Keratinocyte (primary cell): ENCODE measurements at regions not wholly inside any gene's neighbourhood (a gene's known extent, or its start where the extent isn't known, plus 50 kb on each side); places are given as distances from the start of the nearest gene placed in this dataset.

Experiments
- DNase-seq: peaks from one replicate; pipeline ENCODE4 v3.0.0-alpha.2; 2011; ENCODE audit warnings: low read depth, missing footprints, low spot score
- FAIRE-seq: peaks from 2 replicates; lab custom pipeline; 2011; peaks lifted over from hg19 to GRCh38; lab: Jason Lieb, UNC
- H2AFZ ChIP-seq: 2 replicates; pipeline ENCODE4 v1.6.0; 2012; ENCODE audit warnings: low read length, control low read depth, inconsistent platforms; ENCODE audit not compliant: control insufficient read depth
- H3K27ac ChIP-seq: 2 replicates; pipeline ENCODE4 v1.5.1; 2011; ENCODE audit warnings: low read length; ENCODE audit not compliant: control insufficient read depth, insufficient read depth
- H3K27me3 ChIP-seq: 3 replicates; pipeline ENCODE4 v1.6.0; 2011; ENCODE audit warnings: low read length; ENCODE audit not compliant: control insufficient read depth, insufficient read depth; ENCODE audit errors: extremely low read depth
- H3K36me3 ChIP-seq, 2 experiments: 2 replicates in 1 of 2; 3 replicates in 1 of 2; pipeline ENCODE4 v1.5.1; 2011; ENCODE audit warnings: low read length in 2 of 2, mild to moderate bottlenecking in 1 of 2; ENCODE audit not compliant: control insufficient read depth in 2 of 2, insufficient read depth in 2 of 2; ENCODE audit errors: extremely low read depth in 1 of 2
- H3K4me1 ChIP-seq: 3 replicates; pipeline ENCODE4 v1.5.1; 2011; ENCODE audit warnings: low read length; ENCODE audit not compliant: control insufficient read depth, insufficient read depth; ENCODE audit errors: extremely low read depth
- H3K4me2 ChIP-seq: 3 replicates; pipeline ENCODE4 v1.6.0; 2011; ENCODE audit warnings: low read depth, low read length; ENCODE audit not compliant: control insufficient read depth, insufficient read depth; ENCODE audit errors: extremely low read depth
- H3K4me3 ChIP-seq, 3 experiments: fragments of 200-600 bp in 1 of 3; sonication (generic) in 1 of 3; 2 replicates in 2 of 3; 3 replicates in 1 of 3; pipeline ENCODE4 v1.5.1; 2011 to 2016; ENCODE audit warnings: low read length in 3 of 3, mild to moderate bottlenecking in 3 of 3, control low read depth in 2 of 3, inconsistent platforms in 1 of 3, low read depth in 1 of 3, mixed read lengths in 1 of 3, mixed run types in 1 of 3, moderate library complexity in 1 of 3; ENCODE audit not compliant: control insufficient read depth in 2 of 3, insufficient read depth in 2 of 3; ENCODE audit errors: extremely low read depth in 1 of 3
- H3K79me2 ChIP-seq: 2 replicates; pipeline ENCODE4 v1.6.0; 2012; ENCODE audit warnings: low read length; ENCODE audit not compliant: control insufficient read depth, insufficient read depth
- H3K9ac ChIP-seq: 3 replicates; pipeline ENCODE4 v1.6.0; 2011; ENCODE audit warnings: low read length; ENCODE audit not compliant: control insufficient read depth, insufficient read depth; ENCODE audit errors: extremely low read depth
- H3K9me1 ChIP-seq: 3 replicates; pipeline ENCODE4 v1.6.0; 2011; ENCODE audit warnings: low read length; ENCODE audit not compliant: control insufficient read depth, insufficient read depth; ENCODE audit errors: extremely low read depth
- H3K9me3 ChIP-seq: 2 replicates; pipeline ENCODE4 v1.5.1; 2012; ENCODE audit warnings: low read depth, low read length; ENCODE audit not compliant: control insufficient read depth
- H4K20me1 ChIP-seq: 3 replicates; pipeline ENCODE4 v1.6.0; 2011; ENCODE audit warnings: low read length; ENCODE audit not compliant: control insufficient read depth, insufficient read depth; ENCODE audit errors: extremely low read depth
- EZH2 ChIP-seq: IDR thresholded peaks from one replicate; pipeline ENCODE4 v1.6.1; 2012; ENCODE audit warnings: inconsistent platforms, mild to moderate bottlenecking, low read length, moderate library complexity
- dilution Hi-C: fragments of 300-500 bp; cut with MboI; formaldehyde crosslinking; loops from one replicate; pipeline ENCODE4 v1.7.0; 2020; ENCODE audit warnings: low sequenced_read_pairs; ENCODE audit not compliant: extremely low pct_ligation_motif_present
- TF ChIP-seq, protein P1 (sequence below), 3 experiments: IDR thresholded peaks in 1 of 3; conservative IDR thresholded peaks in 1 of 3; optimal IDR thresholded peaks in 1 of 3; 2 replicates in 2 of 3; 3 replicates in 1 of 3; pipeline versions ENCODE3 to v1.5.1; 2011; ENCODE audit warnings: low read length in 3 of 3, mild to moderate bottlenecking in 3 of 3, moderate library complexity in 2 of 3, control low read depth in 1 of 3, inconsistent platforms in 1 of 3; ENCODE audit not compliant: insufficient read depth in 2 of 3; ENCODE audit errors: extremely low read depth in 1 of 3

DNA sequence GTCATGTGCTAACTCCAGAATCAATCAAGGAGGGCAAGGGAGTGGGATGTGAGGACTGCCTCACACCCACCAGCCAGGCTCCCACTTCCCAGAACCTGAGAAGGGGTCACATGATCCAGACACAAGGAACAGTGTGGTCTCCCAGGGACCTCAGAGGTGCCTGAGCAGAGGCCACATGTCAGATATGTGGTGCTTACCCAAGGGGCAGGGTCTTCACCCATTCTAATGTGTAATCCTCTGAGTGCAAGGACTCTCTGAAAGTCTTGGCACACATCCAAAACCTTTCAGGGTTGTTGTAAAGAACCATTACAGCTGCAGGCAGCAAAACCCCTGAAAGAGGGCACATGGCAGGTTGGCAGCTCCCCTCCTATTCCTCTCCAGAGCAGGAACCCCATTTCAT is 656.6 kb downstream of the UQCRFS1 start:
- FAIRE-seq: no peak
- dilution Hi-C loops: no loop called here

DNA sequence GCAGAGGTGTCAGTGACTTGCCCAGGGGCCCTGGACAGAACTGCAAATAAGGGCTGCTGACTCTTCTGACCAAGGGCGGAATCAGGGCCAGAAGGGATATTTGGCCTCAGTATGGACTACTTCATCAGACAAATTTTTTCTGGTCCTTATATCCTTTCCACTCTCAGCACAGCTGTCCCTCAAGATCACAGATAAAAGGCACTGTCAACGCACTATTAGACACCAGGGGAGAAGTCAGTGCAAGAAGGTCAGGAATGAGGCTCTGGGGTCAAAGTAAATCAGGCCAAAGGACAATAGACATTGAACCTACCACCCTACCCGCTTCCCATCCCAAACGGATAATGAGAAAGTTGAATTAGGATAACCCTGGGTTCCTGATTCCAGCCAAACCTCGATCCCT is 657.6 kb downstream of the UQCRFS1 start:
- dilution Hi-C loops: no loop called here
- Histone ChIP-seq H3K27me3 (no peaks in the 10 kb centered on the region), H3K36me3 (no peaks in the 10 kb centered on the region), H4K20me1 (no peaks in the 10 kb centered on the region), H3K4me3 (no peak overlapping the region), H2AFZ (no peak overlapping the region), H3K4me2 (no peak overlapping the region), H3K9me3 (no peaks in the 10 kb centered on the region), H3K27ac (no peak overlapping the region), H3K9ac (no peak overlapping the region), H3K9me1 (no peaks in the 10 kb centered on the region), H3K79me2 (no peaks in the 10 kb centered on the region), H3K4me1 (no peaks in the 10 kb centered on the region)
- FAIRE-seq: no peak
- no peak for DNase-seq
- no peak for TF ChIP-seq EZH2
- TF ChIP-seq, protein P1, sequence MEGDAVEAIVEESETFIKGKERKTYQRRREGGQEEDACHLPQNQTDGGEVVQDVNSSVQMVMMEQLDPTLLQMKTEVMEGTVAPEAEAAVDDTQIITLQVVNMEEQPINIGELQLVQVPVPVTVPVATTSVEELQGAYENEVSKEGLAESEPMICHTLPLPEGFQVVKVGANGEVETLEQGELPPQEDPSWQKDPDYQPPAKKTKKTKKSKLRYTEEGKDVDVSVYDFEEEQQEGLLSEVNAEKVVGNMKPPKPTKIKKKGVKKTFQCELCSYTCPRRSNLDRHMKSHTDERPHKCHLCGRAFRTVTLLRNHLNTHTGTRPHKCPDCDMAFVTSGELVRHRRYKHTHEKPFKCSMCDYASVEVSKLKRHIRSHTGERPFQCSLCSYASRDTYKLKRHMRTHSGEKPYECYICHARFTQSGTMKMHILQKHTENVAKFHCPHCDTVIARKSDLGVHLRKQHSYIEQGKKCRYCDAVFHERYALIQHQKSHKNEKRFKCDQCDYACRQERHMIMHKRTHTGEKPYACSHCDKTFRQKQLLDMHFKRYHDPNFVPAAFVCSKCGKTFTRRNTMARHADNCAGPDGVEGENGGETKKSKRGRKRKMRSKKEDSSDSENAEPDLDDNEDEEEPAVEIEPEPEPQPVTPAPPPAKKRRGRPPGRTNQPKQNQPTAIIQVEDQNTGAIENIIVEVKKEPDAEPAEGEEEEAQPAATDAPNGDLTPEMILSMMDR (optimal IDR thresholded peaks at IDR 0.05 in 1 of 3, IDR thresholded peaks at IDR 0.05 in 1 of 3, conservative IDR thresholded peaks at IDR 0.05 in 1 of 3; ENCODE audit: extremely low read depth in 1 of 3, insufficient read depth in 2 of 3, low read length in 3 of 3): no peak

More for the DNA sequence above, 656.6 kb downstream of the UQCRFS1 start:
- DNase-seq: no peak
- Histone ChIP-seq H2AFZ (no peak overlapping the region), H3K9ac (no peak overlapping the region), H3K27me3 (no peaks in the 10 kb centered on the region), H3K27ac (no peak overlapping the region), H3K4me2 (no peak overlapping the region), H3K9me3 (no peaks in the 10 kb centered on the region), H3K4me3 (no peak overlapping the region), H3K79me2 (no peaks in the 10 kb centered on the region), H3K36me3 (no peaks in the 10 kb centered on the region), H3K4me1 (no peaks in the 10 kb centered on the region), H3K9me1 (no peaks in the 10 kb centered on the region), H4K20me1 (no peaks in the 10 kb centered on the region)
- TF ChIP-seq, protein P1 (optimal IDR thresholded peaks at IDR 0.05 in 1 of 3, IDR thresholded peaks at IDR 0.05 in 1 of 3, conservative IDR thresholded peaks at IDR 0.05 in 1 of 3; ENCODE audit: extremely low read depth in 1 of 3, insufficient read depth in 2 of 3, low read length in 3 of 3): no peak
- TF ChIP-seq EZH2: no peak
